Activated CD8-positive, alpha-beta memory T cell treated with anti-CD3 and anti-CD28 coated beads, Interleukin-2, amount 50 U/mL, for 24 hours (primary cell): ENCODE measurements at regions not wholly inside any gene's neighbourhood (a gene's known extent, or its start where the extent isn't known, plus 50 kb on each side); places are given as distances from the start of the nearest gene placed in this dataset.

ENCODE experiments used
- DNase-seq: peaks from one replicate; pipeline ENCODE4 v3.0.0-alpha.2; 2020; ENCODE audit errors: extremely low read depth

DNA sequence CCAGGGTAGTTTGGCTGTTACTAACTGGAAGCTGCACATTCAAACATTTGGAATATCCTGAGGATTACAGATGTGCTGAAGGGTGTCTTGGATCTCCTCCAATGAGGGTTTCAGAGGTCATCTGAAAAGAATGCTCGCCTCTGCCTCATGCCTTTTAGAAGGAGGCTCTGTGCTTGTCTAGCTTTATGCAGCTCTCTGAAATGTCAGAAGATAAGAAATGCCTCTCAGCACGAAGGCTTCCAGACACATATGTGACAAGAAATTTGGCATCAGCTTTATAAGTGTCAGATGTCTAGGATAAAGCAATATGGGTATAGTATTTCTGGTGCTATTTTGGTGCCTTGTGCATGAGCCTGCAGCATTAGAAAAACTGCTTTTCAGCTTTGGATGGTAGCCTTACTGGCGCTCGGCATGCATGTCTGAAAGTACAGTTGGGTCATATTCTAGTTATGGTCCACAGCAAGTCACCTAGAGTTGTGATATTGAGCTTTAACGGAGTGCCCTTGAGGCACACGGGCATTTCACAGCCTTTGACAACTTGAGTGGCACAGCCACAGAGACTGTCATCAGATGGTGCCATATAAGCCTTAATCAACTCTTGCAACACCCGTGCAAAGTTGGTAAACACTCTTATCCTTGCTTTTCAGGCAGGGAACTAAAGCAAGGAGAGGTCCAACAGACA, 70.8 kb upstream of the PGRMC2 start:
- DNase-seq = no peak

DNA sequence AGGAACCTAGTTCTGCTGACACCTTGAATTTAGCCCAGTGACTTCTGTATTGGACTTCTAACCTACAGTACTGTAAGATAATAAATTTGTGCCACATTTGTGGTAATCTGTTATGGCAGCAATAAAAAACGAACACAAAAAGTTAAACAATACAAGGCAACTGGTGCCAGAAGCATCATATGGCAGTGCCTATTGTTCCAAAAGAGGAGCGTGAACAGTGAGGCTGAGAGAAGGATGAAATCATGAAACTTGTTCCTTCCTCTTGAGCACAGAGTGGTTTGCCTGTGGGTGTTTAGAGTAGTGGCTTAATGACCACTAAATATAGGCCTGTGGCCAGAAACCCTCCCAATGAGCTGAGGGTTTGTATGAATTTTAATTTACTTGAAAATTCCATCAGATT, 69.7 kb upstream of the PGRMC2 start:
- DNase-seq = no peak

GRCh38 chr4:128355305-128355704, 67.7 kb upstream of the PGRMC2 start:
- DNase-seq = no peak

DNA sequence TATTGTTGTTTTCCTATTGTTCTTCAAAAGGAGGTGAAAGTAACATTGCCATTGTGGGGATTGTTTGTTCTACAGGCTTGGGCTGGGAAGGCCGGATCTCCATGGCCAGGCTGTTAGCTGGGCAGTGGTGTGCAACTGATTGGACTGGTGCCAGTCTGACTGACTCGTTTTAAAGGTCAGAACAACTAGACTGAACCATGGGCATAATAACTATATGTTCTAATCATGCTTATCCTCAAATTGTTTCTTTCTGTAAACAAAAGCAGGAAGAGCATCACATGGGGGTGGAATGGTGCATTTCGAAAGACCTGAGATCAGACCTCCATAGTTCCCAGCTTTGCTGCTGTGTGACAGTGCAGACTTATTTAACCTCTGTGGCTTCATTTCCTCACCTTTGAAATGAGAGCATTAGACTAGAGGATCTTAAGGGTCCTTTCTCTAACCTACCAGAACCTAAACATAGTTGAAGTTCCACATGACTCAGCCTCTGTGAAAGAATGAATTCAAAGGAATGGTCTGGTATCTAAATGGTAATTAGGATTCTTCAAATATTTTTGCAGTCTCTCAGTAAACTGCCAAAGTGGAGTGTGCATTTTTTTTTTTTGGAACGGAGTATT, 66.7 kb upstream of the PGRMC2 start:
- DNase-seq = no peak

DNA sequence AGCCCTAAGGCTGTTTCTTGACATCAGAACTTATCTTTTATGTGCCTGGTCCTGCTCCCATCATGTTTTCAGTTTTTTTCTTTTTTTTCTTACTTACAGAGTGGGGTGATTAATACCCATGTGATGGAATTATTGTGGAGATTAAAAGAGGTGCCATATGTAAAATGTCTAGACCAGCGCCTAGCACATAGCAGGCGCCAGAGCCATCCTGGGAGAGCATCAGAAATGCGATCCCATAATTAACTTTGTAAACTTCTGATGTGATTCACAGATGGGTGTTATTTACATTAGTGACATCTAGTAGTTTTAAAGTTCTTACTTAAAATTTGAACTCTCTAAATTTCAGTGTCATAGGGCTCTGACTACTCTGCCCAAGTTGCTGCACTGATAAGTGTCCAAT, 66.2 kb upstream of the PGRMC2 start:
- DNase-seq = no peak

GRCh38 chr4:128351502-128351901, 63.9 kb upstream of the PGRMC2 start:
- no peak for DNase-seq

GRCh38 chr4:128350449-128351045, 62.9 kb upstream of the PGRMC2 start:
- no peak for DNase-seq

GRCh38 chr4:128349921-128350320, 62.3 kb upstream of the PGRMC2 start:
- no peak for DNase-seq

DNA sequence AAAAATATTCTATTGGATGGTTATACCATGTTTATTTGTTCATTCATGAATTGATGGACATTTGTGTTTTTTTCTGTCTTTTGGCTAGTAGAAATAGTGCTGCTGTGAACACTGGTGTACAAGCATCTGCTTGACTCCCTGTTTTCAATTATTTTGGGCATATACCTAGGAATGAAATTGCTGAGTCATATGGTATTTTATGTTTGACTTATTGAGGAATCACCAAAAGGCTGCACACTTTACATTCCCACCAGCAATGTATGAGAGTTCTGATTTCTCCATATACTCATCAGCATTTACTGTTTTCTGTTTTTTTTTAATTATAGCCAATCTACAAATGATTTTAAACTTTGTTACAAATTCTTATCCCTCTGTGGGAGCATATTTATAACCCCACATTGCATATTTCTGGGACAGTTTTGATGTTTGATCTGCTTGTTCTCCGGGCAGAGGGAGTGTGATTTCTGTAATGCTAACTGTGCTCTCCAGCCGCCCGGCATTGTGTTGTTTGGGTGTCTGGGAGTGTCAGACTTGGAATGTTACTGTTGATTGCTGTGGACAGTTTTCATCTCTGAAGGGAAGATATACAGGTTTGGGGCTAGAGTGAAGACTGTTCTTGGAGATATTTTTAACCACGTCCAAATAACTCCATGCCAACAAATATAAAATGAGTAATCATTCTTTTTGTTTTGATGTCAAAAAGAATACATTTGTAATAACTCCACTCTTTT, 60.5 kb upstream of the PGRMC2 start:
- DNase-seq = no peak

GRCh38 chr4:128347175-128347868, 59.7 kb upstream of the PGRMC2 start:
- DNase-seq = no peak

GRCh38 chr4:128346054-128346716, 58.6 kb upstream of the PGRMC2 start:
- DNase-seq = no peak

GRCh38 chr4:128345650-128346049, 58.0 kb upstream of the PGRMC2 start:
- no peak for DNase-seq

GRCh38 chr4:128342762-128343161, 55.1 kb upstream of the PGRMC2 start:
- DNase-seq = no peak

DNA sequence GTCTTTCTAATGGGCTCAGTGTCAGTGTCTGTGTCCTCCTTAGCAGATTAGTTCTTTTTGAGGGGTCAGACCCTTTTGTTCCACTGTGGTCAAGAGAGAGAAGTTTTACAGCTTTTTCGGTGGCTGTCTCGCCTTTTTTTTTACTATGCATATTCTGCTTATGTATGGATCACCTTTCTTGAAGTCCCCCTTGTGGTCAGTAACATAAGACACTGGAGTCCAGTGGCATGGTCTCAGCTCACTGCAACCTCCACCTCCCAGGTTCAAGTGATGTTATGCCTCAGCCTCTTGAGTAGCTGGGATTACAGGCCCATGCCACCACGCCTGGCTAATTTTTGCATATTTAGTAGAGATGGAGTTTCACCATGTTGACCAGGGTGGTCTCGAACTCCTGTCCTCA, 54.0 kb upstream of the PGRMC2 start:
- no peak for DNase-seq

GRCh38 chr4:128338634-128339355, 51.2 kb upstream of the PGRMC2 start:
- DNase-seq = no peak

- no peak for DNase-seq
These were observed 50.2 kb upstream of the PGRMC2 start for GRCh38 chr4:128337863-128338262.
